ENCODE measurements at regions not wholly inside any gene's neighbourhood (a gene's known extent, or its start where the extent isn't known, plus 50 kb on each side); places are given as distances from the start of the nearest gene placed in this dataset.

DNA sequence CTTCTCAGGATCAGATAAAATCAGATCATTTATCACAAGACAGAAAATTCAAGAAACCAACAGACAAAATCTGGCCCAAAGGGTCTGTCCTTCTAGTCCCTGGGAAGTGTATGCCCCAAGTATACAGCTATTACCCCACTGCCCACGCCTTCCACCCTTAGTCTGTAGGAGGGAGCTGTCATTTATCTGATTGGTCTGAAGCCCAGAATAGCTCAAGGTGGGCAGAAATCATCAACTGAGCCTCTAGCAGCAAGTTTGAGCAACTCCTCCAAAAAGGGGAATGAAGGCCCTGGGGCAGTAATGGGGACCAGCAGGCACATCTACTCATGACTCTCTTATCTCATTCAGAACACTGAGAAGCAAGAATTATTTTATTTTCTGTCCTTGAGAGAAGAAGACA lies 126.9 kb downstream of the MATN1 start:
- no peak overlapping the region for H3K9ac ChIP-seq (ENCODE audit: control insufficient read depth, insufficient read depth, low read length)
- in situ Hi-C loops (cut with MboI) (no loop called here), intact Hi-C loops (cut with micrococcal nuclease; ENCODE audit: unreplicated experiment) (no loop called here)
- no peak for TF ChIP-seq FOS (IDR thresholded peaks at IDR 0.05; ENCODE audit: borderline replicate concordance, extremely low read depth, insufficient read length)
- TF ChIP-seq, protein P1, sequence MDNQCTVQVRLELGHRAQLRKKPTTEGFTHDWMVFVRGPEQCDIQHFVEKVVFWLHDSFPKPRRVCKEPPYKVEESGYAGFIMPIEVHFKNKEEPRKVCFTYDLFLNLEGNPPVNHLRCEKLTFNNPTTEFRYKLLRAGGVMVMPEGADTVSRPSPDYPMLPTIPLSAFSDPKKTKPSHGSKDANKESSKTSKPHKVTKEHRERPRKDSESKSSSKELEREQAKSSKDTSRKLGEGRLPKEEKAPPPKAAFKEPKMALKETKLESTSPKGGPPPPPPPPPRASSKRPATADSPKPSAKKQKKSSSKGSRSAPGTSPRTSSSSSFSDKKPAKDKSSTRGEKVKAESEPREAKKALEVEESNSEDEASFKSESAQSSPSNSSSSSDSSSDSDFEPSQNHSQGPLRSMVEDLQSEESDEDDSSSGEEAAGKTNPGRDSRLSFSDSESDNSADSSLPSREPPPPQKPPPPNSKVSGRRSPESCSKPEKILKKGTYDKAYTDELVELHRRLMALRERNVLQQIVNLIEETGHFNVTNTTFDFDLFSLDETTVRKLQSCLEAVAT (IDR thresholded peaks at IDR 0.05) = no peak
- TF ChIP-seq, protein P2, sequence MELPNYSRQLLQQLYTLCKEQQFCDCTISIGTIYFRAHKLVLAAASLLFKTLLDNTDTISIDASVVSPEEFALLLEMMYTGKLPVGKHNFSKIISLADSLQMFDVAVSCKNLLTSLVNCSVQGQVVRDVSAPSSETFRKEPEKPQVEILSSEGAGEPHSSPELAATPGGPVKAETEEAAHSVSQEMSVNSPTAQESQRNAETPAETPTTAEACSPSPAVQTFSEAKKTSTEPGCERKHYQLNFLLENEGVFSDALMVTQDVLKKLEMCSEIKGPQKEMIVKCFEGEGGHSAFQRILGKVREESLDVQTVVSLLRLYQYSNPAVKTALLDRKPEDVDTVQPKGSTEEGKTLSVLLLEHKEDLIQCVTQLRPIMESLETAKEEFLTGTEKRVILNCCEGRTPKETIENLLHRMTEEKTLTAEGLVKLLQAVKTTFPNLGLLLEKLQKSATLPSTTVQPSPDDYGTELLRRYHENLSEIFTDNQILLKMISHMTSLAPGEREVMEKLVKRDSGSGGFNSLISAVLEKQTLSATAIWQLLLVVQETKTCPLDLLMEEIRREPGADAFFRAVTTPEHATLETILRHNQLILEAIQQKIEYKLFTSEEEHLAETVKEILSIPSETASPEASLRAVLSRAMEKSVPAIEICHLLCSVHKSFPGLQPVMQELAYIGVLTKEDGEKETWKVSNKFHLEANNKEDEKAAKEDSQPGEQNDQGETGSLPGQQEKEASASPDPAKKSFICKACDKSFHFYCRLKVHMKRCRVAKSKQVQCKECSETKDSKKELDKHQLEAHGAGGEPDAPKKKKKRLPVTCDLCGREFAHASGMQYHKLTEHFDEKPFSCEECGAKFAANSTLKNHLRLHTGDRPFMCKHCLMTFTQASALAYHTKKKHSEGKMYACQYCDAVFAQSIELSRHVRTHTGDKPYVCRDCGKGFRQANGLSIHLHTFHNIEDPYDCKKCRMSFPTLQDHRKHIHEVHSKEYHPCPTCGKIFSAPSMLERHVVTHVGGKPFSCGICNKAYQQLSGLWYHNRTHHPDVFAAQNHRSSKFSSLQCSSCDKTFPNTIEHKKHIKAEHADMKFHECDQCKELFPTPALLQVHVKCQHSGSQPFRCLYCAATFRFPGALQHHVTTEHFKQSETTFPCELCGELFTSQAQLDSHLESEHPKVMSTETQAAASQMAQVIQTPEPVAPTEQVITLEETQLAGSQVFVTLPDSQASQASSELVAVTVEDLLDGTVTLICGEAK (IDR thresholded peaks at IDR 0.05; ENCODE audit: borderline replicate concordance) = no peak
- TF ChIP-seq, protein P3, sequence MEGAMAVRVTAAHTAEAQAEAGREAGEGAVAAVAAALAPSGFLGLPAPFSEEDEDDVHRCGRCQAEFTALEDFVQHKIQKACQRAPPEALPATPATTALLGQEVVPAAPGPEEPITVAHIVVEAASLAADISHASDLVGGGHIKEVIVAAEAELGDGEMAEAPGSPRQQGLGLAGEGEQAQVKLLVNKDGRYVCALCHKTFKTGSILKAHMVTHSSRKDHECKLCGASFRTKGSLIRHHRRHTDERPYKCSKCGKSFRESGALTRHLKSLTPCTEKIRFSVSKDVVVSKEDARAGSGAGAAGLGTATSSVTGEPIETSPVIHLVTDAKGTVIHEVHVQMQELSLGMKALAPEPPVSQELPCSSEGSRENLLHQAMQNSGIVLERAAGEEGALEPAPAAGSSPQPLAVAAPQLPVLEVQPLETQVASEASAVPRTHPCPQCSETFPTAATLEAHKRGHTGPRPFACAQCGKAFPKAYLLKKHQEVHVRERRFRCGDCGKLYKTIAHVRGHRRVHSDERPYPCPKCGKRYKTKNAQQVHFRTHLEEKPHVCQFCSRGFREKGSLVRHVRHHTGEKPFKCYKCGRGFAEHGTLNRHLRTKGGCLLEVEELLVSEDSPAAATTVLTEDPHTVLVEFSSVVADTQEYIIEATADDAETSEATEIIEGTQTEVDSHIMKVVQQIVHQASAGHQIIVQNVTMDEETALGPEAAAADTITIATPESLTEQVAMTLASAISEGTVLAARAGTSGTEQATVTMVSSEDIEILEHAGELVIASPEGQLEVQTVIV (IDR thresholded peaks at IDR 0.05; ENCODE audit: borderline replicate concordance, partially characterized antibody) = no peak
- no peak for TF ChIP-seq CBX5 (IDR thresholded peaks at IDR 0.05; ENCODE audit: low read depth)
- no peak for TF ChIP-seq ZSCAN29 (IDR thresholded peaks at IDR 0.05)
- no peak for TF ChIP-seq TARDBP (IDR thresholded peaks at IDR 0.05; ENCODE audit: borderline replicate concordance)
- TF ChIP-seq NFXL1 (IDR thresholded peaks at IDR 0.05; ENCODE audit: borderline replicate concordance) = no peak
- TF ChIP-seq, protein P4, sequence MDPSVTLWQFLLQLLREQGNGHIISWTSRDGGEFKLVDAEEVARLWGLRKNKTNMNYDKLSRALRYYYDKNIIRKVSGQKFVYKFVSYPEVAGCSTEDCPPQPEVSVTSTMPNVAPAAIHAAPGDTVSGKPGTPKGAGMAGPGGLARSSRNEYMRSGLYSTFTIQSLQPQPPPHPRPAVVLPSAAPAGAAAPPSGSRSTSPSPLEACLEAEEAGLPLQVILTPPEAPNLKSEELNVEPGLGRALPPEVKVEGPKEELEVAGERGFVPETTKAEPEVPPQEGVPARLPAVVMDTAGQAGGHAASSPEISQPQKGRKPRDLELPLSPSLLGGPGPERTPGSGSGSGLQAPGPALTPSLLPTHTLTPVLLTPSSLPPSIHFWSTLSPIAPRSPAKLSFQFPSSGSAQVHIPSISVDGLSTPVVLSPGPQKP (IDR thresholded peaks at IDR 0.05; ENCODE audit: low read depth, low read length) = no peak
- no peak for TF ChIP-seq ZNF622 (IDR thresholded peaks at IDR 0.05)
- TF ChIP-seq EED (IDR thresholded peaks at IDR 0.05; ENCODE audit: low read depth) = no peak
- TF ChIP-seq KAT2A (conservative IDR thresholded peaks at IDR 0.05; ENCODE audit: control insufficient read depth, low read depth, low read length) = no peak
- no peak for TF ChIP-seq DPF2 (IDR thresholded peaks at IDR 0.05)
- TF ChIP-seq, protein P5, sequence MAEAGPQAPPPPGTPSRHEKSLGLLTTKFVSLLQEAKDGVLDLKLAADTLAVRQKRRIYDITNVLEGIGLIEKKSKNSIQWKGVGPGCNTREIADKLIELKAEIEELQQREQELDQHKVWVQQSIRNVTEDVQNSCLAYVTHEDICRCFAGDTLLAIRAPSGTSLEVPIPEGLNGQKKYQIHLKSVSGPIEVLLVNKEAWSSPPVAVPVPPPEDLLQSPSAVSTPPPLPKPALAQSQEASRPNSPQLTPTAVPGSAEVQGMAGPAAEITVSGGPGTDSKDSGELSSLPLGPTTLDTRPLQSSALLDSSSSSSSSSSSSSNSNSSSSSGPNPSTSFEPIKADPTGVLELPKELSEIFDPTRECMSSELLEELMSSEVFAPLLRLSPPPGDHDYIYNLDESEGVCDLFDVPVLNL (IDR thresholded peaks at IDR 0.05; ENCODE audit: low read depth, low read length) = no peak
- TF ChIP-seq, protein P6, sequence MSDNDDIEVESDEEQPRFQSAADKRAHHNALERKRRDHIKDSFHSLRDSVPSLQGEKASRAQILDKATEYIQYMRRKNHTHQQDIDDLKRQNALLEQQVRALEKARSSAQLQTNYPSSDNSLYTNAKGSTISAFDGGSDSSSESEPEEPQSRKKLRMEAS (IDR thresholded peaks at IDR 0.05; ENCODE audit: low read depth, low read length) = no peak
- no peak for TF ChIP-seq SMAD5 (IDR thresholded peaks at IDR 0.05; ENCODE audit: low read depth)
- TF ChIP-seq POLR2A (IDR thresholded peaks at IDR 0.05; ENCODE audit: low read depth, low read length) = no peak
- ChIA-PET CTCF (no interaction called here), SMC1A (ENCODE audit: uncharacterized antibody, unreplicated experiment) (no interaction called here), RAD21 (ENCODE audit: unreplicated experiment) (no interaction called here), POLR2A (no interaction called here)
- H3K36me3 ChIP-seq (ENCODE audit: control insufficient read depth in 2 of 2, insufficient read depth in 2 of 2, low read length in 1 of 2) = no peaks in the 10 kb centered on the region
- no peaks in the 10 kb centered on the region for H3K4me1 ChIP-seq (ENCODE audit: control insufficient read depth, insufficient read depth, low read length)
- 0% methylated on average over 1 of the region's 1 CpG for WGBS (ENCODE audit: insufficient coverage, insufficient replicate concordance, low lambda C conversion rate, missing lambda C conversion rate)
- no peaks in the 10 kb centered on the region for H3K27me3 ChIP-seq (replicated peaks in 1 of 2; ENCODE audit: control insufficient read depth in 2 of 2, insufficient read depth in 2 of 2, low read length in 1 of 2)
- H3K4me3 ChIP-seq = no peak overlapping the region
- FAIRE-seq (no peak), DNase-seq (ENCODE audit: low read depth, low spot score) (no peak), ATAC-seq (no peak)
- no TSS peak for BruUV-seq (replicated peaks)
- no peaks in the 10 kb centered on the region for H3K79me2 ChIP-seq (ENCODE audit: control insufficient read depth, insufficient read depth, low read length)
- H4K20me1 ChIP-seq (ENCODE audit: control insufficient read depth, insufficient read depth) = no peaks in the 10 kb centered on the region
- H3K9me3 ChIP-seq (replicated peaks; ENCODE audit: control insufficient read depth, insufficient read depth, low read length) = no peaks in the 10 kb centered on the region
- H3K27ac ChIP-seq (ENCODE audit: control insufficient read depth, insufficient read depth) = no peak overlapping the region
- H2AFZ ChIP-seq (ENCODE audit: control insufficient read depth, low read depth, low read length) = no peak overlapping the region
- no peak overlapping the region for H3K4me2 ChIP-seq (ENCODE audit: control insufficient read depth, insufficient read depth)
